H54 (cell line): ENCODE measurements at regions not wholly inside any gene's neighbourhood (a gene's known extent, or its start where the extent isn't known, plus 50 kb on each side); places are given as distances from the start of the nearest gene placed in this dataset.

ENCODE experiments used
- DNase-seq: peaks from one replicate; pipeline ENCODE4 v3.0.0; 2011; ENCODE audit warnings: low spot score, mixed read lengths; ENCODE audit not compliant: insufficient read length
- FAIRE-seq: peaks from 3 replicates; lab custom pipeline; 2011; peaks lifted over from hg19 to GRCh38; lab: Jason Lieb, UNC
- POLR2A ChIP-seq: IDR thresholded peaks from 2 replicates; pipeline ENCODE4 v1.6.1; 2011; ENCODE audit warnings: low read depth, mild to moderate bottlenecking, low read length

DNA sequence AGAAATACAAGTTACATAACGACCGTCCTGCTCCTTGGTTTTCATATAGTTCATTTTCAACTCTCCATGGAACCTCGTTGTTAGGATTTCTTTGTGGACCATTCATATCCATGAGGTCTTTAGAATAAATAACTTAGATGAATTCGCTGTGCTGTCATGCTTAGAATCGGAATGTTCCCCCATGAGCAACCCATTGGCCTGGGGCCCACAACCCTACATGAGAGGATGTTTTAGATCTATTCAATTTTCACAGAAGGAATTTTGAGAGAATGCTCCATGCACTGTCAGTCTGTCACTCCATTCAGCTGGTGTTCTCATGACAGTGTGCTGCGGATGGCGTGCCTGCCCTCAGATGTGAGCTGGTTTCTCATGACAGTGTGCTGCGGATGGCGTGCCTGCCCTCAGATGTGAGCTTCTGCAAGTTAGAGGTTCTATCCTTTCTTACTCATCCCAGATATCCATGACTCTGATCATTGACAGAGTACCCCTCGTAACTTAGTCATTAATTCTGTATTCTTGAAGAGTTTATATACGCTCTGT, 1193.1 kb downstream of the EFNB2 start:
- no peak for FAIRE-seq
- TF ChIP-seq POLR2A: no peak

DNA sequence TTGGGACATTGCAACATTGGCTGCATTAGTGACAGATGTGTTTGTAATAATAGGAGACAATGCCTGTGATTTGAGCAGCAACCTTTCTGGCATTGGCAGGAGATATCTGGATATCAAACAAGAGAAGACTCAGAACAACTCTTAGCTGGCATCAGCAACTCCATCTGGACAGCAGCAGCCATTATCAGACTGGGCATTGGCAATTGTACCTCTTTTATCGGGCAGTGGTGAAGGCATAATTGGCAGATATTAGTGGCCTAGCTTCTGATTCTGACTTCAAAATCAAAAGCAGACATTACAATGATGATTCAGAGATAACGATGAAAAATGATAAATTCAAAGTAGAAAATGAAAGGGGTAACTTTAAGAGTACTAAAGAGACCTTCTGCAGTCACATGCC, 1193.7 kb downstream of the EFNB2 start:
- TF ChIP-seq POLR2A: no peak
- DNase-seq: no peak
- peak; percentile 60 for FAIRE-seq

More for the DNA sequence above, 1193.1 kb downstream of the EFNB2 start:
- DNase-seq: no peak

DNA sequence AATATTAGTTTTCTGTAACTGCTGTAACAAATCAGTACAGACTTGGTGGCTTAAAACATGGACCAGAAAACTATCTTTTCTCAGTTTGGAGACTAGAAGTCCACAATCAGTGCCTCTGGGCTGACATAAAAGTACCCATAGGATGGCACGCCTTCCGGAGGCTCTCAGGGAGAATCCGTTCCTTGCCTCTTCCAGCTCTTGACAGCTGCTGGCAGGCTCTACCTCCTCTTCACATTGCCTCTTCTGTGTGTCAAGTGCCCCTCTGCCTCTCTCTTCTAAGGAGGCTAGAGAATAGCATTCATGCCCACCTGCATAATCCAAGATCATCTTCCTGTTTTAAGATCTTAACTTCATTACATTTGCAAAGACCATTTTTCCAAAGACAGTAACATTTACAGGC, 1194.2 kb downstream of the EFNB2 start:
- no peak for DNase-seq
- no peak for TF ChIP-seq POLR2A
- FAIRE-seq: no peak

- no peak for TF ChIP-seq POLR2A
Observed at GRCh38 chr13:105340061-105340606, 1195.3 kb downstream of the EFNB2 start.

DNA sequence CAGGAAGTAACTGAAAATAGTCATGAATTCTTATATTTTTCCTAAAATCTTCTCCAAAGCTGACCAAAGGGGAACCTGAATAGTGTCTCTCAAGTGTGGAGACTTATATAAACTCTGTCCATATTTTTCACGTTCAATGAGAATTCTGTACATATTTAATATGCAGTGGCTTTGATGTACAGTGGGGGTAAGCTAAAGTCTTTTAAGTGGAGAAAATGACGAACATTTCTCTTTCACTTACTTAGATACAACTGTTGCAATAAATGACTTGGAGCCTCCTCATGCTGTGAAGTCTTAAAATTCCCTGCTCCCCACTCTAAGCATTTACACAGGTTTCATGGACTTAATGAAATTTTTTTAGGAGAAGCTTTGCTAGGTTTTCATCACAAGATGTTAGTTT, 1196.7 kb downstream of the EFNB2 start:
- TF ChIP-seq POLR2A: no peak
- FAIRE-seq (peak; percentile 11), DNase-seq (no peak)

More at GRCh38 chr13:105340061-105340606, 1195.3 kb downstream of the EFNB2 start:
- DNase-seq (no peak), FAIRE-seq (no peak)

GRCh38 chr13:105338006-105338405, 1197.5 kb downstream of the EFNB2 start:
- DNase-seq (no peak), FAIRE-seq (peak; percentile 64)
- TF ChIP-seq POLR2A: no peak

DNA sequence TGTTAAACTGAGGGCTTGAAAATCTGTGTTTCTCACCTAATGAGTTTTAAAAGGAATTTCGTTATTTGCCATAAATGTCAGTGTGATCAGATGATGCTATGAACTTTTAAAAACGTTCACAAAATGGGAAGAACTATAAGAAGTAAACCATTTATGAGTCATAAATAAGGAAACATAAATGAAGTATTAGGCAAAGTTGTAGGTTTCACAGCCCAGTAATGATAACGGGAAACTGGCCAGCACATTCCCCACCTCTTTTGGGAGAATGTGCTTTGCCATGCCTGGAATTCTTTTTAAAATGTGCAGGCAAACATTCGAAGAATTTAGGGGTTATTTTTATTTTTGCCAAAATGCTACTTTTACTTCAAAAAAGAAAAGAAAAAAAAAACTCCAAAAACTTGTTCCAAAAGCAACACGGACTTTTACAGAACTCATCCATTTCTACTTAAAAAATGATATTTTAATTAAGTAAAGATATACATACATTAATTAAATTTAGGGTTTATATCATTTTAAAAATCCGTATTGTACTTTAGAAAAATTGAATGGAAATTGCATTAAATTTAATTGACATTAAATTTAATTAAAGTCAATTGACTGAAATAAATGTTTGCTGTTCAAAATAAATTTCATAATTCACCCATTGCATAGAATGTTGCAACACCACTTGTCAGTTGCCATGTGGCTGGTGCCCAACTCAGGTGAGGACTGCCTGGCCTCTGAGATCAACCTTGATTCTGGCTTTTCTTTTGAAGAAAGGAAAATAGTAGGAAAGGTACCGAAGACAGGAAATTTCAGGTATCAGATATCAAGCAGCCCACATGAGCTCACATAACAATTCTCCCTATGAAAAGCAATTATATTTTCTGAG, 1198.5 kb downstream of the EFNB2 start:
- FAIRE-seq (peak; percentile 79), DNase-seq (no peak)
- no peak for TF ChIP-seq POLR2A

DNA sequence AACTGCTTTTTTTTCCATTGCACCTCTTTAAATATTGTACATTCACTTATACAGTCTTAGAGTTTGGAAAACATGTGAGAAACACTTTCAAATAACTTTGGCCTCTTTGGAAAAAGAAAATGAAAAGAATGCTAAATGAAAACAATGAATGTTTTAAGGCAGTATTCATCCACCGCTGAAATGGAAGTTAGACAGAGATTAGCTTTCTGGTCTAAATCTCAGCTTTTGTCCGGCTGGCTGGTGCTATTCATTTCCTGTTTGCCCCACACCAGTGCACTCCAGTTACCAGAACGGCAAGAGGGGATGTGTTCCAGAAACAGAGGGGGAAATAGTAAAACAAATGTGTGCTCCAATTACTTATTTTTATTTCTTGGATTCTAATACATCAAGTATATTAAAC, 1201.3 kb downstream of the EFNB2 start:
- peak; percentile 80 for FAIRE-seq
- TF ChIP-seq POLR2A: no peak
- DNase-seq: no peak

GRCh38 chr13:105333416-105333815, 1202.0 kb downstream of the EFNB2 start:
- DNase-seq (no peak), FAIRE-seq (no peak)
- TF ChIP-seq POLR2A: no peak

GRCh38 chr13:105329359-105329758, 1206.1 kb downstream of the EFNB2 start:
- DNase-seq (no peak), FAIRE-seq (no peak)
- no peak for TF ChIP-seq POLR2A

DNA sequence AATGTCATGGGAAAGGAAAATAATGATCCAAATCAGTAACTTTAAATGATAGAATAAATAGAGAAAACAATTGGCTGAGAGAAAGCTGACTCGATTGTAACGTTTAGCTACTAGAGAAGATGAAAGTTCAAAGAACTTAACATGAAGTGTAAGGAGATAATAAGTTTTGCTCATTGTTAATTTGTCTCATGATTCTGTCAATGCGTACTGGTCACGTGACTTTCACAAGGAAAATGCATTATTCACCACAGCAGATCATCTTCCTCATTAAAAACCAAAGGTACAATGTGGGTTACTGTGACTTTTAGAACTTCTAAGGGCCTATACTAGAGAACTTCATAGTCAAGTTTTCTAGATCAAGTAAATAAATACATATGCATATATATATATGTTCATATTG, 1207.2 kb downstream of the EFNB2 start:
- no peak for DNase-seq
- FAIRE-seq: no peak
- TF ChIP-seq POLR2A: no peak

DNA sequence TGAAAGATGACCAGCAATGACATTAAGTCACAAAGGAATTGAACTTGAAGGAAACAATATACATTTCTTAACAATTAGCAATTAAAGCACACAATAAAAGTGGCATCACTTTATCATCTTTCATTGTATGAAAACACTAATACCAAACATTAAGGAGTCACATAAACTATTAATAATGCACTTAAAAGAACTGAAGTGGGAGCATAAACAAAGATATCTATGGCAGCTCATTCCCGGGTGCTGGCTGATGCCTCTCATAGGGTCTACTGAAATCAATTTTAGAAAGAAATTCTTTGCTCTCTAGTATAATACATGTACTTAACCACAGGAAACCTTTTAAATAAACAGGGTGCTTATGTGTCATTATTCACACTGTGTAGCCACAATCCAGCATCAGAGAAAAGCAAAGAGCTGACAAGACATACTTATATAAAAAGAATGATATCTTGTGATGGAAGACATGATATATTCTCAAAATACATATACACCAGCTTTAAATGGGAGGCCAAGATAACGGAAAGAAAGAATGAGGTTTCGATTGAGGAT, 1207.8 kb downstream of the EFNB2 start:
- TF ChIP-seq POLR2A: no peak
- peak; percentile 52 for FAIRE-seq
- no peak for DNase-seq

GRCh38 chr13:105319875-105320274, 1215.6 kb downstream of the EFNB2 start:
- FAIRE-seq (peak; percentile 15), DNase-seq (no peak)
- TF ChIP-seq POLR2A: no peak

DNA sequence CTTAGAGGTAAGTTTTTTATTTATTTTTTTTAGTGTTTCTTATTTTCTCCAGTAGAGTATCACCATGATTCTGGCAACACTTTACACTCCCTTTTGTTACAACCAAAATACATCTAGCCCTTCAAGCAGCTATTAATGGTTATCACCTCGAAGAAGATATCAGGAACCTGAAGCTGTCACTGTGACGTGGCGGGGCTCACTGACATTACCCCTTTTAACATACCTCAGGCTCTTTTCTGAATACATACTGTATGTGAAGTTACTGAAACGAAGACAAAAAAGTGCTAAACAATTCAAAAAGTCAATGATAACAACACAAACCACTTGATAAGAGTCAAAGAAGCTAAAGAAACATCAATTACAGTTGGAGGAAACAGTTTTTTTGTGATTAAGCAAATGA, 1218.7 kb downstream of the EFNB2 start:
- DNase-seq (no peak), FAIRE-seq (no peak)
- no peak for TF ChIP-seq POLR2A
